C4-2B (cell line): ENCODE measurements at regions not wholly inside any gene's neighbourhood (a gene's known extent, or its start where the extent isn't known, plus 50 kb on each side); places are given as distances from the start of the nearest gene placed in this dataset.

Experiments
- H3K27ac ChIP-seq: fragments of 450-650 bp; 2 replicates; pipeline ENCODE4 v1.5.1; 2017
- CTCF ChIP-seq: fragments of 450-650 bp; conservative IDR thresholded peaks from 2 replicates; pipeline ENCODE4 v1.5.1; 2017; ENCODE audit warnings: mild to moderate bottlenecking
- ZFX ChIP-seq: fragments of 450-650 bp; IDR thresholded peaks from 2 replicates; pipeline ENCODE4 v1.6.1; 2017

GRCh38 chr2:16278421-16279200 is 338.3 kb downstream of the MYCN start:
- H3K27ac ChIP-seq = no peak overlapping the region
- TF ChIP-seq CTCF = no peak
- TF ChIP-seq ZFX = no peak

- no peak overlapping the region for H3K27ac ChIP-seq
- TF ChIP-seq CTCF = no peak
- TF ChIP-seq ZFX = no peak
Measured at GRCh38 chr2:16277117-16277516, 336.8 kb downstream of the MYCN start.

GRCh38 chr2:16275661-16276060 is 335.3 kb downstream of the MYCN start:
- TF ChIP-seq ZFX (no peak), CTCF (no peak)
- H3K27ac ChIP-seq = no peak overlapping the region

- TF ChIP-seq CTCF (no peak), ZFX (no peak)
- no peak overlapping the region for H3K27ac ChIP-seq
Measured at GRCh38 chr2:16275131-16275530, 334.8 kb downstream of the MYCN start.

GRCh38 chr2:16273111-16273510 is 332.8 kb downstream of the MYCN start:
- H3K27ac ChIP-seq = no peak overlapping the region
- TF ChIP-seq CTCF (no peak), ZFX (no peak)

- H3K27ac ChIP-seq = no peak overlapping the region
- TF ChIP-seq CTCF (no peak), ZFX (no peak)
Measured at GRCh38 chr2:16272038-16272788, 331.9 kb downstream of the MYCN start.

- no peak for TF ChIP-seq CTCF
- no peak for TF ChIP-seq ZFX
Measured at GRCh38 chr2:16271231-16271896, 331.0 kb downstream of the MYCN start.

More at GRCh38 chr2:16271231-16271896, 331.0 kb downstream of the MYCN start:
- no peak overlapping the region for H3K27ac ChIP-seq
